Body of pancreas (tissue), 4 donors: ENCODE measurements at regions not wholly inside any gene's neighbourhood (a gene's known extent, or its start where the extent isn't known, plus 50 kb on each side); places are given as distances from the start of the nearest gene placed in this dataset.

Source experiments
- CTCF ChIP-seq, 7 experiments: fragments of 450-650 bp in 4 of 7; fragments of 200-600 bp in 3 of 7; sonication (generic) in 3 of 7; IDR thresholded peaks; one replicate each; pipeline ENCODE4 v1.5.1; 2016 to 2019; ENCODE audit warnings: antibody characterized with exemption in 7 of 7
- POLR2A ChIP-seq, 3 donors: fragments of 450-650 bp; IDR thresholded peaks; one replicate each; pipeline ENCODE4 v1.6.1; 2016; ENCODE audit warnings: antibody characterized with exemption in 3 of 3, mild to moderate bottlenecking in 2 of 3

- TF ChIP-seq CTCF (IDR thresholded peaks at IDR 0.05) (no peak), POLR2A (IDR thresholded peaks at IDR 0.05) (no peak)
Measured at GRCh38 chr2:147577998-147578380, 266.8 kb upstream of the ACVR2A start.
